GM21360 (cell line): ENCODE measurements at regions not wholly inside any gene's neighbourhood (a gene's known extent, or its start where the extent isn't known, plus 50 kb on each side); places are given as distances from the start of the nearest gene placed in this dataset.

ENCODE experiments used
- ATAC-seq: cut with Tn5 transposase; IDR thresholded peaks from one replicate; pipeline ENCODE4 v1.9.1; 2021; ENCODE audit warnings: mild to moderate bottlenecking, moderate library complexity; ENCODE audit not compliant: unreplicated experiment

DNA sequence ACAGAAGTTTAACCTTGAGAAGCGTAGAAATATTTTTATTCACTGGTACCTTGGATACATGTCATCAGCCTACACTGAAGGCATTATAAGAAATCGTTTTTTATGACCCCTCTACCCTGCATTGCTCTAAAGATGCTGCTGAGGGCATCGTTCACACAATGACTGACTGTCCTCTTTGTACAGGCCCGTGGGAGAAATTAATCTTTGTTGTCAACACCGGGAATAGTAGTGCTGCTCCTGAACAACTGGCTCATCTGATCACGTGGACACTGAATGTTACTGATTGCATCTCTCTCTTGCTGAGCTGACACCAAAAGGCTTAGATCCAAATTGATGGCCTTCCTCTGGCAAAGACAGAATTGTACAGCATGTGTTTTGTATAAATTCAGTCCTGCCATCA, 157.1 kb upstream of the SMLR1 start:
- no peak for ATAC-seq

DNA sequence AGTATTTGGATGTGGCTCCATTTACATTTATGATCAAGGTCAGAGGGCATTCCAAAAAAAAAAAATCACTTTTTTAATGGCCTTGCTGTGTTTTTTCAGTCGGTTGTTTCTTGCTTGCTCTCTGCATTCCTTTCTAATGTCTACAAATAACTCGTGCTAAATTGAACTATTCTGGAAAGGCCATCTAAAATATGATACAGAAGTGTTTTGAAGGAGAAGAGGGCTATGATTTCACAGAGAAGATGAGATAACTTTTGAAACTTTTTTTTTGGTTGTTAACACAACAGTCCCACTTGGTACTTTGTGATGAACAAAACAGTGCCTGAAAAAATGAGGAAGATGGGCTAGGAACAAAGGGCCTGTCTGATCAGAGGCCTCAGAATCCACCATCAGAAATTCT, 156.1 kb upstream of the SMLR1 start:
- ATAC-seq = no peak

GRCh38 chr6:130671577-130671976, 155.6 kb upstream of the SMLR1 start:
- no peak for ATAC-seq

DNA sequence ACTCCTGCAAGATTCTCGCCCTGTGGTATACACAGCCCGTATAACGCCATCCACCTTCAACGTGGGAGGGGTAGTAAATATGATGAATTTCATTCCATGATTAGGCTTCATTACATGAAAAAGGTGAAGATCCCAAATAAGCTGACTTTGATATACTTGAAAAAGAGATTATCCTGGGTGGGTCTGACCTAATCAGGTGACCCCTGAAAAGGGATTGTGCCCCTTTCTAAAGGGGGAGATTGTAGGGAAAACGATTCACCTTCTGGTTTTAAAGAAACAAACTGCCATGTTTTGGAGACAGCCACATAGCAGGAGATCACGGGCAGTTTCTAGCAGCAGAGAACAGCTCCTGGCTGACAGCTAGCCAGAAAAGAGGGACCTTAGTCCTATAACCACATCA, 155.1 kb upstream of the SMLR1 start:
- ATAC-seq = no peak

DNA sequence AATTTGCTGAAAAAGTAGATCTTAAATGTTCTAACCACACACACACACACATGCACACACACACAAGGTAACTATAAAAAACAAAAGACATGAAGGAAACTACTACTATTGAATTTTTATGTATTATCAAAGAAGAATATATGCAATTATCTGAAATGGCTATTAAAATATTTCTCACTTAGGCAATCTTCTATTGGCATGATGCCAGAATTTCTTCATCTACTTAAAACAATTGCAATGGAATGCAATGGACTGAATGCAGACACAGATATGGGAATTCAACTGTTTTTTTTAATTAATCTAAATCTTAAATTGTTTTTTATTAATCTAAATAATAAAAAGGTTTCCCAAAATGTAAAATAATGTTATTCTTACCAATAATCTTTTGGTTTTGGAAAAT, 152.6 kb upstream of the SMLR1 start:
- ATAC-seq = no peak

DNA sequence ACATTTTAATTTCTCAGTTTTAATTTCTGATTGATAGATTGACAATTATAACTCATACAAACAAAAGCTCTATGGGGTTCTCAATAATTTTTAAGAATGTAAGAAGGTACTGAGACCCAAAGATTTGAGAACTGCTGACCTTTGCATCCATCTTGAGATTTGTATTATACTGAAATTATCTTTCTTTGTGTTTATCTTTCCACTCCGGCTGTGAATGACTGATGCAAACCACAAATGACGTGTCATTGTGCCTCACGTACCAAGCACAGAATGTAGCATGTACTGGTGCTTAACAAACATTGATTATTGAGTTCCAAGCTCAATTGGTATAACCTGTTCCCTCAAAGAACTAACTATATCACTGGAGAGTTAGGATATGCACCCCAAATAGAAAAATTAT, 152.1 kb upstream of the SMLR1 start:
- no peak for ATAC-seq

- ATAC-seq = no peak
Observed at GRCh38 chr6:130676077-130676772, 151.0 kb upstream of the SMLR1 start.

GRCh38 chr6:130676773-130677144, 150.4 kb upstream of the SMLR1 start:
- no peak for ATAC-seq

GRCh38 chr6:130677312-130677711, 149.9 kb upstream of the SMLR1 start:
- ATAC-seq = no peak

GRCh38 chr6:130677766-130678165, 149.4 kb upstream of the SMLR1 start:
- ATAC-seq = no peak

GRCh38 chr6:130679684-130680083, 147.5 kb upstream of the SMLR1 start:
- ATAC-seq = no peak

DNA sequence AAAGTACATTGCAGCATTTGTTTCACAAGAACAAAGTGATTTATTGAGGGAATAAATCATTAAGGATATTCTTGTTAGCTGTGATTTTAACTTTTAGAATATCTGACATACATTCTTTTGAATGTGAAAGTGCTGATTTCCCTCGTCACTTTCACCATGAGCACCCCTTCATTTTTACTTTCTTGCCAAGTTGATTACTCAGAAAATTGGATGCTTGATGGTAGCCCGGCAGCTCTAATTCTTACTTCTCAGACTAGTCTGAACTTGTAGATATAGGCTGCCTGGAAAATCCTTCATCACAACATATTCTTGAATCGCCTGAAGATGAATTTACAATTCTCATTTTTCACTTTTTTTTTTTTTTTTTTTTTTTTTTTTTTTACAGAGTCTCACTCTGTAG, 147.1 kb upstream of the SMLR1 start:
- no peak for ATAC-seq

DNA sequence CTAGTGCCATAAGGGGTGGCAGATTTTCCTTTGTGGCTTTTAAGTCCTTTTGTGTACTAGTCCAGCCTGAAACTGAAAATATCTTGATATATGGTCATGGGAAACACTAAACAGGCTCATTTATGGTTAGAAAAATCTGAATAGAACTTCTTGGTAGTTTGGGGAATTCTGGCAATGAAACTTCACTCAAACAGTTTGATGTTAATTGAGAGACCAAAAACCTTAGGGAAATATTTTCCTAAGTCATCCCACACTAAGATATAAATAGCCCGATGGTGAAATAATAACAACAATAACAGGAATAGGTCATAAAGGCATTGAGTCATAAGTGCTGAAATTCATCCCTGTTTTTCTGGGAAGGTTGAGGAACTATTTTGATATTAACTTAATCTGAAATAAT, 146.2 kb upstream of the SMLR1 start:
- ATAC-seq = no peak

DNA sequence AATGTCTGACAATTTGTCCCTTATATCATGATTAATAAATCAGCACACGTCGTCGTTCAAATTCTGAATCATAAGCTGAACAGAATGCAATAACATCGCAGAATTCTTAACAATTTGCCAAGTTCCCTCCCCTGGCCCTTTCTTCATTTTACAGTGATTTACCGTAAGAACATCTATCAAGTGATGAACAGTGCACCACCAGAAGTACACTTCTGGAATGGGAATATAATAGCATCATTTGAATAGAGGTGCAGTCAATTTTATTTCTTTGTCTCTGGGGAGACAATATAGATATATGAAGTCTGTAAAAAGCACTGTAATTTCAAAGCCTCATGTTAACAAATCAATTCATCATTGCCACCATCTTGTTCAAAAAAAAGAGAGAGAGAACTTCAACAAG, 145.1 kb upstream of the SMLR1 start:
- no peak for ATAC-seq

GRCh38 chr6:130683761-130684517, 143.3 kb upstream of the SMLR1 start:
- no peak for ATAC-seq

- no peak for ATAC-seq
Observed at GRCh38 chr6:130692659-130693058, 134.5 kb upstream of the SMLR1 start.

DNA sequence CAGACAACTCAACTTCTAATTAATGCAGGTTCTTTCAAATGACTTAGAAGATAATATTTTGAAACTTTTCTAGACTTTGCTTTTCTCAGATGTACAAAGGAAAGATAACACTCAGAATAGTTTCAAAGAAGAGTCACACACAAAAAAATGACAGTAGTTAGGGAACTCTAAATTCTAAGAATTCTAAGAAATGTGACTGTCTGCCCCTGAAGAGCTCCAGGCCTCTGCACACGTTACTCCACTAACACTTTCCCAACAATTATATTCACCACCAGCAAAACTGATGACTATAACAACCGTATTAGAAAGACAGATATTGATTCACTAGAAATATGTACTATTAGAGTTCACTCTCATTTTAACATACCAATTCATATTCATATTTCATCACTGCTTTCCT, 133.3 kb upstream of the SMLR1 start:
- ATAC-seq = no peak

DNA sequence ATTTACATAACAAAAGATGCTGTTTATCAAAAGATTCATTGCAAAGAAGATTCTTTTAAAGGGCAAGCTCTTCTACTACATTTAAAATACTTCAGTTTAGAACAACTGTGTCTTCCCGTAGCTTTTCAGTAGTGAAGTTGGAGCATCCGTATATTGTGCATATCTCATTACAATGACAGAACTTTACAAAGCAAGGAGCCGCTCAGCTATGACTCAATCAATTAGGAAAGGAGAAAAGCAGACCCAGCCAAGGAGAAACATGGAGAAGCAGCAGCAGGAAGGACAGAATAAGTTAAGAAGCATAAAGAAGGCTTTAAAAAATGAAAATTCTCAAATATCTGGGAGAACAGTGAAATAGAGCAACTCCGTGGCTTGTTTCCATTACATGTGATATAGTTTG, 132.6 kb upstream of the SMLR1 start:
- ATAC-seq = no peak

- ATAC-seq = no peak
Observed at GRCh38 chr6:130696806-130697205, 130.4 kb upstream of the SMLR1 start.

DNA sequence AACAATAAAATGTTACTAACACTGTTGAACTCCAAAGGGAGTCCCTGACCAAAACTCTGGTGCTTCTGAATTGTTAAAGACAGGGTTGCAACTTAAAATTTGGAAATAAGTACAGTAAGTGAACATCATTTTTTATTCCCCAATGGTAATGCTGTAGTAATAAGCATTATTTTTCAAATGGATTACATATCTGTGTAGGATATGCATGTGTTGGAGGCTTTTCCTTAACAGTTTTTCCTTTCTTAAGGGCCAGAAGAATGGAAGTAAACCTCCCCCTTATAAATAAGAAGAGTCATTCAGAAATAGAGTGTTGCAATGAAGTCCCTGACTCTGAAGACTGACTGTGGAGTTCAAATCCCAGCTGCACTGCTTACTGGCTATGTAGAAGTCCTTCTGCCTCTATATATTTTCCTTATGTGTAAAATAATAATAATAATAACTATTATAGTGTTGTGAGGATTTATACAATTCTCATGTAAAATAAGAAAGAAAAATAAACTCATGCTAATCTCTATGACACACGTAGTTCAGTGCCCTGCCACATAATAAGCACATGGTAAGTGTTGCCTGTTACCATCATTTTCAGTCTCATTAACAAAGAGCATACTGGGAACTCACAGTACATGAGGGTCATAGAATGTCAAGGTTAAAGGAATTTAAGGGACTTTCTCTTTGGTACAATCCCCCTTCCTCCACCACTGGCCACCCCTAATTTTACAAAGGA, 129.8 kb upstream of the SMLR1 start:
- peak; percentile 49 for ATAC-seq

DNA sequence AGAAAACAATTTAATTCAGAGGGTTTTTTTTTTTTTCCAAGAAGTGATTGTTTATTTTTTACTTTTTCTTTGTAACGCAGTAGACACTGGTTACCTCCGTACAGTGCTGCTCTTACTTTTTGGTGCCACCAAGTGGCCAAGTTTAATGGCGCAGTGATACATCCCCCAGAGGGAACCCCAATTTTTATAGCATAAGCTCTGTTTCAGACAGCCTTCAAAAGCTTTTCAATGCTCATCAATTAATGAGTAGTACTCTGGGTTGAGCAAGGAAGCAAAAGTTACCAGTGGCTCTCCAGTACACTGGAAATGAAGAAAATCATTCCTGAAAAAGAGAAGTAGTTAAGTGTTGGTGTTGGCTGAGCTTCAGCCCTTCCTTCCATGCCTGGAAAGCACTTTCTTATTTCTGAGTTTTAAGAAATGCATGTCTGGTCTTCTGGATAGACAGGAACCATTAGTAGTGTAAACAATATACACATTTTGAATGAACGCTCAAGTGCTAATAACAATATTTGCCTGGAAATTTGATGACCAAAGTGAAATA, 129.1 kb upstream of the SMLR1 start:
- peak; percentile 94 for ATAC-seq

DNA sequence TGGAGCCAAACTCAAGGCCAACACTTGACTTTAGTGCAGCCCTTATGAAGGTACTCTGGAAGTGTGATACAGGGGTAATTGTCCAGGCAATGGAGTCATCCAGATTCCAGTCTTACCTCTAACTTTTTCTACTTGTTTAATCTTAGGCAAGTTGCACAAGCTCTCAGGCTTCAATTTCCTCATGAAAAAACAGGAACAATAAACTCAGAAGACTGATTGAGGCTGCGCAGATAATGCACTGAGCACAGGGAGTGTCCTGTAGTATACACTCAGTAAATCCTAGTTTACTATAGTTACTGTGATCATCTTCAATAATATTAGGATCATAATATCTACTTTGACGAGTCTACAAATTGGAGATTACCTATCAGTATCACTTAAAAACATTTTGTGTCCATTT, 127.5 kb upstream of the SMLR1 start:
- ATAC-seq = no peak
